Body of pancreas (tissue), 4 donors: ENCODE measurements at regions not wholly inside any gene's neighbourhood (a gene's known extent, or its start where the extent isn't known, plus 50 kb on each side); places are given as distances from the start of the nearest gene placed in this dataset.

ENCODE experiments used
- ATAC-seq: fragments of 150-250 bp; one replicate; pipeline ENCODE4 v1.9.1; 2016
- DNase-seq, 4 donors: peaks; one replicate each; pipeline ENCODE4 v3.0.0-alpha.2; 2019
- H3K27ac ChIP-seq, 4 donors: fragments of 200-600 bp; sonication (generic); 1 replicate in 3 of 4; 2 replicates in 1 of 4; pipeline versions ENCODE4 v1.5.1 to v1.6.1; 2016 to 2019; ENCODE audit warnings: mild to moderate bottlenecking in 1 of 4, mixed read lengths in 1 of 4, moderate library complexity in 1 of 4
- H3K27me3 ChIP-seq, 2 donors: fragments of 200-600 bp; sonication (generic); one replicate each; pipeline ENCODE4 v1.6.0; 2016; ENCODE audit warnings: mild to moderate bottlenecking in 1 of 2
- H3K36me3 ChIP-seq, 2 donors: fragments of 200-600 bp; sonication (generic); replicated peaks in 1 of 2; 2 replicates each; pipeline ENCODE4 v1.5.1; 2016; ENCODE audit warnings: low read depth in 2 of 2; ENCODE audit not compliant: insufficient read depth in 1 of 2
- H3K4me1 ChIP-seq: fragments of 200-600 bp; sonication (generic); one replicate; pipeline ENCODE4 v1.6.0; 2016
- H3K4me3 ChIP-seq, 2 donors: fragments of 200-600 bp; sonication (generic); 1 replicate in 1 of 2; 2 replicates in 1 of 2; pipeline ENCODE4 v1.5.1; 2016 to 2019
- H3K9me3 ChIP-seq, 3 donors: fragments of 200-600 bp; sonication (generic); 1 replicate in 2 of 3; 2 replicates in 1 of 3; pipeline ENCODE4 v1.5.1; 2016
- CTCF ChIP-seq, 7 experiments: fragments of 450-650 bp in 4 of 7; fragments of 200-600 bp in 3 of 7; sonication (generic) in 3 of 7; IDR thresholded peaks; one replicate each; pipeline ENCODE4 v1.5.1; 2016 to 2019; ENCODE audit warnings: antibody characterized with exemption in 7 of 7
- POLR2A ChIP-seq, 3 donors: fragments of 450-650 bp; IDR thresholded peaks; one replicate each; pipeline ENCODE4 v1.6.1; 2016; ENCODE audit warnings: antibody characterized with exemption in 3 of 3, mild to moderate bottlenecking in 2 of 3
- WGBS, 2 donors: methylation state at CpG; one replicate each; pipeline ENCODE4 v1.1.5; 2017; 5-methylcytosine and 5-hydroxymethylcytosine counted together
- intact Hi-C: fragments of 100-400 bp; cut with DNase I; formaldehyde crosslinking; loops from one replicate; pipeline ENCODE4 v1.15.1; 2023

GRCh38 chr1:34619256-34619655, 135.6 kb upstream of the GJB5 start:
- WGBS, 2 donors, result 57 to 63% methylated on average over 4 of the region's 4 CpGs
- no peaks in the 10 kb centered on the region for H3K4me1 ChIP-seq
- ATAC-seq (no peak), DNase-seq (no peak)
- TF ChIP-seq POLR2A (IDR thresholded peaks at IDR 0.05), result no peak
- H3K4me3 ChIP-seq, result no peak overlapping the region
- no peaks in the 10 kb centered on the region for H3K9me3 ChIP-seq
- no peaks in the 10 kb centered on the region for H3K36me3 ChIP-seq
- no peaks in the 10 kb centered on the region for H3K27me3 ChIP-seq
- no peak overlapping the region for H3K27ac ChIP-seq
- intact Hi-C loops, result no loop called here

- no peak overlapping the region for H3K27ac ChIP-seq
Observed at GRCh38 chr1:34621916-34622315, 132.9 kb upstream of the GJB5 start.

DNA sequence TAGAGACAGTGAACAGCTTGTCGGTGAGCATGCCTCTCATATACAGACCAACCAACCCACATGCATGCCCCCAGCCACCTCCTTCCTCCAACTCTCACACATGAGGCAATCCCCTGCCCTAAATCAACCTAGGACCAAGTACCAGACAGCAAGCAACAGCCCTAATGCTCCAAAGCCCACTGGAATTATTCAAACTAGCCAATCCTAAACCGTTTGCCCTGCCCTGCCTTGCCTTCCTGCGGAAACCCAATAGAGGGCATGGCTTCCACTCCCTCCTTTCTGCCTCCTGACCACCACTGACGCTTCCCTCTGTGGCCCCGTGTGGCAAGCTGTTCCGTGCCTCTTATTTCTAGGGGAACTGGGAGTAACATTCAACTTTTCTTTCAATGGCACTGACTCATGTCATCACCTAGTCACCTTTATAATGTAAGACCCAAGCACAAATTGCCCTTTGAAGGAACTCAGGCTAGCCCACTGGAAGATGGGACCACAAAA, 129.3 kb upstream of the GJB5 start:
- Histone ChIP-seq H3K4me1 (no peaks in the 10 kb centered on the region), H3K4me3 (no peak overlapping the region), H3K27me3 (no peaks in the 10 kb centered on the region), H3K27ac (no peak overlapping the region), H3K36me3 (no peaks in the 10 kb centered on the region), H3K9me3 (no peaks in the 10 kb centered on the region)
- intact Hi-C loops, result no loop called here
- ATAC-seq (no peak), DNase-seq (no peak)
- no peak for TF ChIP-seq POLR2A (IDR thresholded peaks at IDR 0.05)
- no peak for TF ChIP-seq CTCF (IDR thresholded peaks at IDR 0.05)
- WGBS, 2 donors, result 53% methylated on average over 6 of the region's 6 CpGs

More at GRCh38 chr1:34621916-34622315, 132.9 kb upstream of the GJB5 start:
- Histone ChIP-seq H3K9me3 (no peaks in the 10 kb centered on the region), H3K4me1 (no peaks in the 10 kb centered on the region), H3K36me3 (no peaks in the 10 kb centered on the region), H3K27me3 (no peaks in the 10 kb centered on the region), H3K4me3 (no peak overlapping the region)
- intact Hi-C loops, result no loop called here
- 59 to 70% methylated on average over 4 of the region's 4 CpGs for WGBS, 2 donors
- DNase-seq, result no peak
- TF ChIP-seq POLR2A (IDR thresholded peaks at IDR 0.05), result no peak
- no peak for TF ChIP-seq CTCF (IDR thresholded peaks at IDR 0.05)
- ATAC-seq, result no peak

GRCh38 chr1:34627465-34628240, 127.2 kb upstream of the GJB5 start:
- 54 to 60% methylated on average over 10 of the region's 10 CpGs for WGBS, 2 donors
- no peak for DNase-seq
- intact Hi-C loops, result no loop called here
- no peaks in the 10 kb centered on the region for H3K27me3 ChIP-seq
- no peak for TF ChIP-seq CTCF (IDR thresholded peaks at IDR 0.05)
- TF ChIP-seq POLR2A (IDR thresholded peaks at IDR 0.05), result no peak
- H3K4me1 ChIP-seq, result no peaks in the 10 kb centered on the region
- no peaks in the 10 kb centered on the region for H3K36me3 ChIP-seq
- no peak for ATAC-seq
- H3K9me3 ChIP-seq, result no peaks in the 10 kb centered on the region
- H3K27ac ChIP-seq, result no peak overlapping the region
- H3K4me3 ChIP-seq, result no peak overlapping the region

DNA sequence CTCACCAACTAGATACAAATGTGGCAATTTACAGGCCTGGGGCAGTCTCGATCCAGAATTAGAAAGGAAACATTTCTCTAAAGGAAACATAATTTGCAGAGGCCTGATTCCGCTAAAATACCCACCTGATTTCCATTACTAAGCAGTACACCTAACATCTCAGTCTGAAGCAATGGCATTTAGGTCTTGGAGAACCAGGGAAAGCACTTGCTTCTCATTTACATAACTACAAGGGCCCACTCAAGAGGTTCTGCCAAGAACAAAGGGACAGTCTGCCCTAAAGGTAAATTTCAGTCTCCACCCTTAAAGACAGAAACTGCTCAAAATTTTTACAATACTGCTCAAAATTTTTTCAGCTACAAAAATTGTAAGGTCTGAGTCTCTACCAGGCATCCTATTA, 123.7 kb upstream of the GJB5 start:
- WGBS, 2 donors, result 80 to 85% methylated on average over 2 of the region's 2 CpGs
- ATAC-seq (no peak), DNase-seq (no peak)
- intact Hi-C loops, result no loop called here
- TF ChIP-seq CTCF (IDR thresholded peaks at IDR 0.05) (no peak), POLR2A (IDR thresholded peaks at IDR 0.05) (no peak)
- Histone ChIP-seq H3K4me1 (no peaks in the 10 kb centered on the region), H3K27ac (no peak overlapping the region), H3K9me3 (no peaks in the 10 kb centered on the region), H3K27me3 (no peaks in the 10 kb centered on the region), H3K36me3 (no peaks in the 10 kb centered on the region), H3K4me3 (no peak overlapping the region)
